ENCODE measurements at regions not wholly inside any gene's neighbourhood (a gene's known extent, or its start where the extent isn't known, plus 50 kb on each side); places are given as distances from the start of the nearest gene placed in this dataset.
A peak's percentile ranks its signal among the peaks of the same experiment; 100 is the strongest.

- TF ChIP-seq, protein P1, sequence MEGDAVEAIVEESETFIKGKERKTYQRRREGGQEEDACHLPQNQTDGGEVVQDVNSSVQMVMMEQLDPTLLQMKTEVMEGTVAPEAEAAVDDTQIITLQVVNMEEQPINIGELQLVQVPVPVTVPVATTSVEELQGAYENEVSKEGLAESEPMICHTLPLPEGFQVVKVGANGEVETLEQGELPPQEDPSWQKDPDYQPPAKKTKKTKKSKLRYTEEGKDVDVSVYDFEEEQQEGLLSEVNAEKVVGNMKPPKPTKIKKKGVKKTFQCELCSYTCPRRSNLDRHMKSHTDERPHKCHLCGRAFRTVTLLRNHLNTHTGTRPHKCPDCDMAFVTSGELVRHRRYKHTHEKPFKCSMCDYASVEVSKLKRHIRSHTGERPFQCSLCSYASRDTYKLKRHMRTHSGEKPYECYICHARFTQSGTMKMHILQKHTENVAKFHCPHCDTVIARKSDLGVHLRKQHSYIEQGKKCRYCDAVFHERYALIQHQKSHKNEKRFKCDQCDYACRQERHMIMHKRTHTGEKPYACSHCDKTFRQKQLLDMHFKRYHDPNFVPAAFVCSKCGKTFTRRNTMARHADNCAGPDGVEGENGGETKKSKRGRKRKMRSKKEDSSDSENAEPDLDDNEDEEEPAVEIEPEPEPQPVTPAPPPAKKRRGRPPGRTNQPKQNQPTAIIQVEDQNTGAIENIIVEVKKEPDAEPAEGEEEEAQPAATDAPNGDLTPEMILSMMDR (conservative IDR thresholded peaks at IDR 0.05 in 1 of 2, IDR thresholded peaks at IDR 0.05 in 1 of 2; ENCODE audit: low read depth in 1 of 2, low read length in 2 of 2): no peak
- no peak for TF ChIP-seq EZH2 (IDR thresholded peaks at IDR 0.05; ENCODE audit: low read length, missing control alignments)
- H3K9ac ChIP-seq (ENCODE audit: insufficient read depth, low read length): no peak overlapping the region
Observed at GRCh38 chr14:31947076-31947475, 130.0 kb upstream of the ARHGAP5 start.

GRCh38 chr14:31947680-31948595 is 129.2 kb upstream of the ARHGAP5 start:
- Histone ChIP-seq H3K9ac (ENCODE audit: insufficient read depth, low read length) (no peak overlapping the region), H3K4me1 (ENCODE audit: control insufficient read depth, extremely low read depth, insufficient read depth, low read length) (peaks cover 4% of the 10 kb centered on the region), H3K27ac (ENCODE audit: insufficient read depth, low read length) (no peak overlapping the region), H3K4me2 (ENCODE audit: extremely low read depth, insufficient read depth, low read length) (no peak overlapping the region), H3K27me3 (ENCODE audit: control insufficient read depth, insufficient read depth, low read length) (no peaks in the 10 kb centered on the region), H2AFZ (ENCODE audit: low read length) (no peak overlapping the region), H3K36me3 (ENCODE audit: control insufficient read depth, insufficient read depth, low read length) (no peaks in the 10 kb centered on the region), H3K9me3 (ENCODE audit: control insufficient read depth, insufficient read depth, low read depth, low read length) (no peaks in the 10 kb centered on the region), H3K79me2 (ENCODE audit: control insufficient read depth, insufficient read depth, low read length) (no peaks in the 10 kb centered on the region), H3K4me3 (replicated peaks in 1 of 4; ENCODE audit: control extremely low read depth in 1 of 4, insufficient read depth in 1 of 4, low read depth in 3 of 4, low read length in 4 of 4) (no peak overlapping the region), H4K20me1 (ENCODE audit: control insufficient read depth, extremely low read depth, insufficient read depth, low read length) (no peaks in the 10 kb centered on the region)
- no peak for DNase-seq (ENCODE audit: low read depth in 2 of 2)
- TF ChIP-seq EZH2 (IDR thresholded peaks at IDR 0.05; ENCODE audit: low read length, missing control alignments): no peak
- TF ChIP-seq, protein P1 (conservative IDR thresholded peaks at IDR 0.05 in 1 of 2, IDR thresholded peaks at IDR 0.05 in 1 of 2; ENCODE audit: low read depth in 1 of 2, low read length in 2 of 2): no peak

More at GRCh38 chr14:31947076-31947475, 130.0 kb upstream of the ARHGAP5 start:
- Histone ChIP-seq H3K9me3 (ENCODE audit: control insufficient read depth, insufficient read depth, low read depth, low read length) (no peaks in the 10 kb centered on the region), H3K36me3 (ENCODE audit: control insufficient read depth, insufficient read depth, low read length) (no peaks in the 10 kb centered on the region), H3K4me3 (replicated peaks in 1 of 4; ENCODE audit: control extremely low read depth in 1 of 4, insufficient read depth in 1 of 4, low read depth in 3 of 4, low read length in 4 of 4) (no peak overlapping the region), H3K27me3 (ENCODE audit: control insufficient read depth, insufficient read depth, low read length) (no peaks in the 10 kb centered on the region), H3K4me1 (ENCODE audit: control insufficient read depth, extremely low read depth, insufficient read depth, low read length) (peaks cover 4% of the 10 kb centered on the region), H3K4me2 (ENCODE audit: extremely low read depth, insufficient read depth, low read length) (no peak overlapping the region), H4K20me1 (ENCODE audit: control insufficient read depth, extremely low read depth, insufficient read depth, low read length) (no peaks in the 10 kb centered on the region), H3K79me2 (ENCODE audit: control insufficient read depth, insufficient read depth, low read length) (no peaks in the 10 kb centered on the region), H3K27ac (ENCODE audit: insufficient read depth, low read length) (no peak overlapping the region), H2AFZ (ENCODE audit: low read length) (no peak overlapping the region)
- DNase-seq (ENCODE audit: low read depth in 2 of 2): no peak

DNA sequence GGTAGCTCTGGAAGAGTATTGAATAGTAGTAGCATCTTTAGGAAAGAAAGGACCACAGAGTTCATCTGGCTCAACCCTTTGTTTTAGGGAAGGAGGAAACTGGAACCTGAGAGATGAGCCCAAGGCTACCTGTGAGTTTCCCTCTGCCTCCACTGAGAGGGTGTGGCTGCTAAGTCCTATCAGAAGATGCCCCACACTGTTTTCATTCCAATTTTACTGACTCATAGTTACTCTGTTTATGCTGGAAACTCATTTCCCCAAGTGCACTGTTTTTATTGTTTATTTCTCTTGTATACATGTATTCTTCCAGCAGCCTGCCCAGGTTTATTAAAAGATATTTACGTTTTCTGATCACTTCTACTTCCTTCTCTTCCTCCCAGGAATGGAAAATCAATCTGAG is 127.4 kb upstream of the ARHGAP5 start:
- Histone ChIP-seq H3K4me2 (ENCODE audit: extremely low read depth, insufficient read depth, low read length) (no peak overlapping the region), H3K9me3 (ENCODE audit: control insufficient read depth, insufficient read depth, low read depth, low read length) (no peaks in the 10 kb centered on the region), H3K79me2 (ENCODE audit: control insufficient read depth, insufficient read depth, low read length) (no peaks in the 10 kb centered on the region), H3K4me3 (replicated peaks in 1 of 4; ENCODE audit: control extremely low read depth in 1 of 4, insufficient read depth in 1 of 4, low read depth in 3 of 4, low read length in 4 of 4) (no peak overlapping the region), H3K36me3 (ENCODE audit: control insufficient read depth, insufficient read depth, low read length) (no peaks in the 10 kb centered on the region), H2AFZ (ENCODE audit: low read length) (no peak overlapping the region), H3K9ac (ENCODE audit: insufficient read depth, low read length) (no peak overlapping the region), H3K27me3 (ENCODE audit: control insufficient read depth, insufficient read depth, low read length) (no peaks in the 10 kb centered on the region), H3K4me1 (ENCODE audit: control insufficient read depth, extremely low read depth, insufficient read depth, low read length) (peaks cover 4% of the 10 kb centered on the region), H4K20me1 (ENCODE audit: control insufficient read depth, extremely low read depth, insufficient read depth, low read length) (no peaks in the 10 kb centered on the region), H3K27ac (ENCODE audit: insufficient read depth, low read length) (no peak overlapping the region)
- TF ChIP-seq, protein P1 (conservative IDR thresholded peaks at IDR 0.05 in 1 of 2, IDR thresholded peaks at IDR 0.05 in 1 of 2; ENCODE audit: low read depth in 1 of 2, low read length in 2 of 2): no peak
- peak in 1 of 2 donors; percentile 33 for DNase-seq (ENCODE audit: low read depth in 2 of 2)

Data from fibroblast of lung (primary cell).